Karpas-422 (cell line): ENCODE measurements at regions not wholly inside any gene's neighbourhood (a gene's known extent, or its start where the extent isn't known, plus 50 kb on each side); places are given as distances from the start of the nearest gene placed in this dataset.
A peak's percentile ranks its signal among the peaks of the same experiment; 100 is the strongest.
"Not testable (repeated sequence)": the region's sequence is repeated elsewhere in the genome, so short reads cannot be mapped to it uniquely, and the experiment has no call there.

Experiments
- DNase-seq: peaks from one replicate; pipeline ENCODE4 v3.0.0-alpha.2; 2015
- H2AFZ ChIP-seq: fragments of 200-600 bp; sonication (generic); 2 replicates; pipeline ENCODE4 v1.6.1; 2014; ENCODE audit warnings: antibody characterized with exemption, low read length, mixed read lengths
- H3K27ac ChIP-seq: fragments of 200-600 bp; sonication (generic); 2 replicates; pipeline ENCODE4 v1.5.1; 2014; ENCODE audit warnings: mild to moderate bottlenecking, low read length, moderate library complexity
- H3K27me3 ChIP-seq: fragments of 200-600 bp; sonication (generic); 2 replicates; pipeline ENCODE4 v1.6.1; 2014; ENCODE audit warnings: low read length, mixed read lengths
- H3K36me3 ChIP-seq: fragments of 200-600 bp; sonication (generic); 2 replicates; pipeline ENCODE4 v1.6.1; 2014; ENCODE audit warnings: low read length, mixed read lengths; ENCODE audit not compliant: insufficient read depth
- H3K4me1 ChIP-seq: fragments of 200-600 bp; sonication (generic); 2 replicates; pipeline ENCODE4 v1.6.1; 2014; ENCODE audit warnings: mild to moderate bottlenecking, low read length, mixed read lengths
- H3K4me2 ChIP-seq: fragments of 200-600 bp; sonication (generic); 2 replicates; pipeline ENCODE4 v1.6.1; 2014; ENCODE audit warnings: low read length, low read depth, mild to moderate bottlenecking; ENCODE audit not compliant: poor library complexity, severe bottlenecking
- H3K4me3 ChIP-seq: fragments of 200-600 bp; sonication (generic); 2 replicates; pipeline ENCODE4 v1.5.1; 2014; ENCODE audit warnings: mild to moderate bottlenecking, antibody characterized with exemption, low read length, mixed read lengths
- H3K79me2 ChIP-seq: fragments of 200-600 bp; sonication (generic); 2 replicates; pipeline ENCODE4 v1.6.1; 2014; ENCODE audit warnings: mild to moderate bottlenecking, low read length, mixed read lengths
- H3K9ac ChIP-seq: fragments of 200-600 bp; sonication (generic); 2 replicates; pipeline ENCODE4 v1.6.0; 2014; ENCODE audit warnings: low read length
- H3K9me2 ChIP-seq: fragments of 200-600 bp; sonication (generic), shearing (Covaris generic); replicated peaks from 2 replicates; pipeline ENCODE4 v1.6.0; 2014; ENCODE audit warnings: mild to moderate bottlenecking, low read length, moderate library complexity; ENCODE audit not compliant: insufficient read depth
- H3K9me3 ChIP-seq: fragments of 300-700, 200-600 bp; sonication (generic); 2 replicates; pipeline ENCODE4 v1.6.1; 2014; ENCODE audit warnings: low read length, mixed read lengths
- H4K20me1 ChIP-seq: fragments of 200-600 bp; sonication (generic); 2 replicates; pipeline ENCODE4 v1.6.1; 2014; ENCODE audit warnings: mild to moderate bottlenecking, antibody characterized with exemption, low read length, low read depth; ENCODE audit not compliant: insufficient read depth

DNA sequence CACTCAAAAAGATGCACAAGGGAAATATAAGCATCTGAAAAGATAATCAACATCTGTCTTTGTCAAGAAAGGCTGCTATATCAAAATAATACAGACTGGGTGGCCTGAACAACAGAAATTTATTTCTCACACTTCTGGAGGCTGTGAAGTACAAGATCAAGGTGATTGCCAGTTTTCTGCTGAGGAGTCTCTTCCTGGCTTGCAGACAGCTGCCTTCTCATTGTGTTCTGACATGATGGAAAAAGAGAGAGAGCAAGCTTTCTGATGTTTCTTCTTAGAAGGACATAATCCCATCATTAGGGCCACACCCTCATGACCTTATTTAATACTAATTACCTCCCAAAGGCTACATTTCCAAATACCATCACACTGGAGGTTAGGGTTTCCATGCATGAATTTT lies 1573.3 kb downstream of the SI start:
- Histone ChIP-seq H3K27me3 (no peaks in the 10 kb centered on the region), H3K4me2 (no peak overlapping the region)

DNA sequence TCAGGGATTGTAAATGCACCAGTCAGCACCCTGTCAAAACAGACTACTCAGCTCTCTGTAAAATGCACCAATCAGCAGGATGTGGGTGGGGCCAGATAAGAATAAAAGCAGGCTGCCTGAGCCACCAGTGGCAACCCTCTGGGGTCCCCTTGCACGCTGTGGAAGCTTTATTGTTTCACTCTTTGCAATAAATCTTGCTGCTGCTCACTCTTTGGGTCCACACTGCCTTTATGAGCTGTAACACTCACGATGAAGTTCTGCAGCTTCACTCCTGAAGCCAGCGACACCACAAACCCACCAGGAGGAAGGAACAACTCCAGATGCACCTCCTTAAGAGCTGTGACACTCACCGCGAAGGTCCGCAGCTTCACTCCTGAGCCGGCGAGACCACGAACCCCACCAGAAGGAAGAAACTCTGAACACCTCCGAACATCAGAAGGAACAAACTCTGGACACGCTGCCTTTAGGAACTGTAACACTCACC lies 1578.5 kb downstream of the SI start:
- not testable (repeated sequence) for H3K27ac ChIP-seq, H3K79me2 ChIP-seq, DNase-seq, H3K4me3 ChIP-seq, H3K27me3 ChIP-seq, H3K36me3 ChIP-seq, H2AFZ ChIP-seq, H3K4me1 ChIP-seq, H3K9me3 ChIP-seq, H3K9me2 ChIP-seq, H4K20me1 ChIP-seq, H3K4me2 ChIP-seq, H3K9ac ChIP-seq

More for the DNA sequence above, 1573.3 kb downstream of the SI start:
- no peaks in the 10 kb centered on the region for H3K4me1 ChIP-seq
- no peak for DNase-seq
- H3K27ac ChIP-seq, result no peak overlapping the region
- no peak overlapping the region for H2AFZ ChIP-seq
- no peak overlapping the region for H3K9ac ChIP-seq
- H3K9me3 ChIP-seq, result peaks cover 3% of the 10 kb centered on the region
- H3K9me2 ChIP-seq, result no peaks in the 10 kb centered on the region
- no peak overlapping the region for H3K4me3 ChIP-seq
- H4K20me1 ChIP-seq, result no peaks in the 10 kb centered on the region
- no peaks in the 10 kb centered on the region for H3K36me3 ChIP-seq
- H3K79me2 ChIP-seq, result no peaks in the 10 kb centered on the region

DNA sequence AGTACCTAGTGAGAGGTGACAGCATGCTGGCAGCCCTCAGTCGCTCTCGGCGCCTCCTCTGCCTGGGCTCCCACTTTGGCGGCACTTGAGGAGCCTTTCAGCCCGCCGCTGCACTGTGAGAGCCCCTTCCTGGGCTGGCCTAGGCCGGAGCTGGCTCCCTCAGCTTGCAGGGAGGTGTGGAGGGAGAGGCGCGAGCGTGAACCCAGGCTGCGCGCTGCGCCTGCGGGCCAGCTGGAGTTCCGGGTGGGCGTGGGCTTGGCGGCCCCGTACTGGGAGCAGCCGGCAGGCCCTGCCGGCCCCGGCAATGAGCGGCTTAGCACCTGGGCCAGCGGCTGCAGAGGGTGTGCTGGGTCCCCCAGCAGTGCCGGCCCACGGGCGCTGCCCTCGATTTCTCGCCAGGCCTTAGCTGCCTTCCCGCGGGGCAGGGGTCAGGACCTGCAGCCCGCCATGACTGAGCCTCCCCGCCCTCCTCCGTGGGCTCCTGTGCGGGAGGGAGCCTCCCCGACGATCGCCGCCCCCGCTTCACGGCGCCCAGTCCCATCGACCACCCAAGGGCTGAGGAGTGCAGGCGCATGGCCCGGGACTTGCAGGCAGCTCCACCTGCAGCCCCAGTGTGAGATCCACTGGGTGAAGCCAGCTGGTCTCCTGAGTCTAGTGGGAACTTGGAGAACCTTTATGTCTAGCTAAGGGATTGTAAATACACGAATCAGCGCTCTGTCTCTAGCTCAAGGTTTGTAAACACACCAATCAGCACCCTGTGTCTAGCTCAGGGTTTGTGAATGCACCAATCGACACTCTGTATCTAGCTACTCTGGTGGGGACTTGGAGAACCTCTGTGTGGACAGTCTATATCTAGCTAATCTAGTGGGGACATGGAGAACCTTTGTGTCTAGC lies 1579.2 kb downstream of the SI start:
- H3K27me3 ChIP-seq, H3K4me3 ChIP-seq, H3K4me1 ChIP-seq, H3K79me2 ChIP-seq, H2AFZ ChIP-seq, H3K9me2 ChIP-seq, H3K9ac ChIP-seq, H3K27ac ChIP-seq, H3K9me3 ChIP-seq, H3K4me2 ChIP-seq, DNase-seq, H4K20me1 ChIP-seq, H3K36me3 ChIP-seq: not testable (repeated sequence)

DNA sequence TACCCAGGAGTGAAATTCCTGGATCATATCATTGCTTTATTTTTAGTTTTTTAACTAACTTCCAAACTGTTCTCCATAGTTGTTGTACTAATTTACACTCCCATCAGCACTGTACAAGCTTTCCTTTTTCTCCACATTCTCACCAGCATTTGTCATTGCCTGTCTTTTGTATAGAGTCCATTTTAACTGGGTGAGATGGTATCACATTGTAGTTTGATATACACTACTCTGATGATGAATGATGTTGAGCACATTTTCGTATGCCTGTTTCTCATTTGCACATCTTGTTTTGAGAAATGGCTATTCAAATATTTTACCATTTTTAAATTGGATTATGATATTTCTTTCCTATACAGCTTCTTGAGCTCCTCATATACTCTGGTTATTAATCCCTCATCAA lies 1586.6 kb downstream of the SI start:
- no peaks in the 10 kb centered on the region for H3K4me1 ChIP-seq
- no peak overlapping the region for H3K4me2 ChIP-seq
- DNase-seq, result no peak
- H3K79me2 ChIP-seq, result no peaks in the 10 kb centered on the region
- H3K4me3 ChIP-seq, result no peak overlapping the region
- no peaks in the 10 kb centered on the region for H3K9me2 ChIP-seq
- no peaks in the 10 kb centered on the region for H3K36me3 ChIP-seq
- peaks cover 7% of the 10 kb centered on the region; the same call in 1 of the 2 replicates for H3K9me3 ChIP-seq
- no peak overlapping the region for H2AFZ ChIP-seq
- H3K9ac ChIP-seq, result no peak overlapping the region
- H4K20me1 ChIP-seq, result no peaks in the 10 kb centered on the region
- no peak overlapping the region for H3K27ac ChIP-seq
- no peaks in the 10 kb centered on the region for H3K27me3 ChIP-seq

DNA sequence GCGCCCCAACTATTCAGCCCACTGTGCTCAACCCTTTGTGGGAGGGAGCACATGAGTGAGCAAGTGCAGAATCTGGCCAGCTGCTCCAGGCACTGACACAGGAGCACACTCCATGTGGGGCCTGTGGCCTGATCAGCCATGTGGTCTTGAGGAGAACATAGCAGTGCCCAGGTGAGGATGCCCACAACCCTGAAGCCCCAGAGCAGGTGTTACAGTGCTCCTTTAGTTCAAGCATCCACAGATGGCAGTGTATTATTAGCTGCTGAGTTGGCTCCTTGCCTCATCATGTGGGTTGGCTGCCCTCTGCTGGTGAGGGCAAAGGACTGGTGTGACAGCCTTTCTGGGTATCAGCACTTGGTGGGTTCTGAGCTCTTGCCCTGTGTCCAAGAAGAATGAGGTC lies 1588.2 kb downstream of the SI start:
- H3K9me2 ChIP-seq, result no peaks in the 10 kb centered on the region
- no peaks in the 10 kb centered on the region for H3K79me2 ChIP-seq
- H3K4me3 ChIP-seq, result no peak overlapping the region
- H3K4me1 ChIP-seq, result no peaks in the 10 kb centered on the region
- no peaks in the 10 kb centered on the region for H4K20me1 ChIP-seq
- peak; percentile 85 for DNase-seq
- no peak overlapping the region for H2AFZ ChIP-seq
- no peaks in the 10 kb centered on the region for H3K36me3 ChIP-seq
- peaks cover 7% of the 10 kb centered on the region; the same call in 1 of the 2 replicates for H3K9me3 ChIP-seq
- no peak overlapping the region for H3K4me2 ChIP-seq
- no peaks in the 10 kb centered on the region for H3K27me3 ChIP-seq
- H3K9ac ChIP-seq, result no peak overlapping the region
- H3K27ac ChIP-seq, result no peak overlapping the region

DNA sequence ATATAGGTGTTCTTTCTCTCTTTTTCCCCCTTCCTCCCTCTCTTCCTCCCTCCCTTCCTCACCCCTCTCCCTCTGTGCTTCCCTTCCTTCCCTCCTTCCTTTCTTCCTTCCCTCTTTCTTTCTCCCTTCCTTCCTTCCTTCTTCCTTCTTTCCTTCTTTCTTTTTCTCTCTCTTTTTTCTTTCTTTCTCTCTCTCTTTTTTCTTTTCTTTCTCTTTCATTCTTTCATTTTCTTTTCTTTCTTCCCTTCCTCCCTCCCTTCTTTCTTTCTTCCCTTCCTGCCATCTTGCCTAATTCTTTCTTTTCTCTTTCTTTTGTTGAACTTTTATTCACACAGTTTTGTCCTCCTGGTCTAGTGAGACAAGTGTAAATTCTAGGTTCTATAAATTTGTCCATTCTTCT lies 1595.6 kb downstream of the SI start:
- Histone ChIP-seq H4K20me1 (no peaks in the 10 kb centered on the region), H3K27ac (no peak overlapping the region), H3K27me3 (no peaks in the 10 kb centered on the region), H3K9me2 (no peaks in the 10 kb centered on the region), H3K9ac (no peak overlapping the region), H3K79me2 (no peaks in the 10 kb centered on the region), H2AFZ (no peak overlapping the region), H3K4me3 (no peak overlapping the region), H3K4me1 (no peaks in the 10 kb centered on the region), H3K4me2 (no peak overlapping the region), H3K36me3 (no peaks in the 10 kb centered on the region), H3K9me3 (peaks cover 19% of the 10 kb centered on the region)
- DNase-seq, result no peak

DNA sequence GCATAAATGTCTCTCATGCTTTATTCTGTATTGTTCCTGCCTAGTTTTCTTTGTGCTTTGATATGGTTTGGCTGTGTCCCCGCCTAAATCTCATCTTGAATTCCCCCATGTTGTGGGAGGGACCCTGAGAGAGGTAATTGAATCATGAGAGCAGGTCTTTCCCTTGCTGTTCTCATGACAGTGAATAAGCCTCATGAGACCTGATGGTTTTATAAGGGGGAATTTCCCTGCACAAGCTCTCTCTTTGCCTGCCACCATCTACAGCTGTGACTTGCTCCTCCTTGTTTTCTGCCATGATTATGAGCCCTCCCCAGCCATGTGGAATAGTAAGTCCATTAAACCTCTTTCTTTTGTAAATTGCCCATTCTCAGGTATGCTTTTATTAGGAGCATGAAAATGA lies 1596.6 kb downstream of the SI start:
- Histone ChIP-seq H2AFZ (no peak overlapping the region), H3K4me3 (no peak overlapping the region), H3K9me3 (peaks cover 19% of the 10 kb centered on the region), H3K79me2 (no peaks in the 10 kb centered on the region), H3K4me1 (no peaks in the 10 kb centered on the region), H3K27ac (no peak overlapping the region), H3K36me3 (no peaks in the 10 kb centered on the region), H3K27me3 (no peaks in the 10 kb centered on the region), H3K9me2 (no peaks in the 10 kb centered on the region), H3K4me2 (no peak overlapping the region), H4K20me1 (no peaks in the 10 kb centered on the region), H3K9ac (no peak overlapping the region)
- DNase-seq, result no peak

DNA sequence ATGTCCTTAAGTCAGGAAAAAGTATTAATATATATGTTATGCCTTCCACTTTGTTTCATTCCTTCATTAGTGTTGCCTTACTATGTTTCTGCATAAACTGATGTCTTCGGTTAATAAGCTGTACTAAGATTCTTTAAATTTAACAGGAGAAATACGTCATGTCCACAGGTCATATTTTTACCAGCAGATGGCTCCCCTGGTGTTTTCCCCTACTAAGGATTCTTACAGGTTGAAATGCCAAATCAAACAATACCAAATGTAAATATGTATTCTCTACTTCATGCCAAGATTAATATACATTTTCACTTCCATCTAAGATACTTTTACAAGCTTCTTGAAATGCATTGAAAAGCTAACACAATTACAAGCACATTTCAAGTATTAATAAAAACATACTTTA lies 1602.1 kb downstream of the SI start:
- Histone ChIP-seq H3K79me2 (no peaks in the 10 kb centered on the region), H3K27ac (no peak overlapping the region), H3K9me3 (peaks cover 23% of the 10 kb centered on the region), H3K4me3 (no peak overlapping the region), H3K4me1 (no peaks in the 10 kb centered on the region), H3K27me3 (no peaks in the 10 kb centered on the region), H2AFZ (no peak overlapping the region), H3K4me2 (no peak overlapping the region), H3K9ac (no peak overlapping the region), H3K36me3 (no peaks in the 10 kb centered on the region), H4K20me1 (no peaks in the 10 kb centered on the region), H3K9me2 (no peaks in the 10 kb centered on the region)
- no peak for DNase-seq
